ENCODE measurements at regions not wholly inside any gene's neighbourhood (a gene's known extent, or its start where the extent isn't known, plus 50 kb on each side); places are given as distances from the start of the nearest gene placed in this dataset.

- Mint-ChIP-seq H3K9me3 (no peaks in the 10 kb centered on the region), H3K36me3 (no peaks in the 10 kb centered on the region), H3K27me3 (no peaks in the 10 kb centered on the region), H3K27ac (no peak overlapping the region), H3K4me3 (no peak overlapping the region), H3K4me1 (ENCODE audit: unreplicated experiment) (no peaks in the 10 kb centered on the region)
- no peak for DNase-seq (ENCODE audit: extremely low spot score, unreplicated experiment)
- TF ChIP-seq CTCF (conservative IDR thresholded peaks at IDR 0.05) = no peak
Measured at GRCh38 chr3:84586427-84586826, 372.4 kb upstream of the CADM2 start.

- H3K36me3 Mint-ChIP-seq = no peaks in the 10 kb centered on the region
- H3K9me3 Mint-ChIP-seq = no peaks in the 10 kb centered on the region
- H3K4me1 Mint-ChIP-seq (ENCODE audit: unreplicated experiment) = no peaks in the 10 kb centered on the region
- no peak overlapping the region for H3K27ac Mint-ChIP-seq
- H3K4me3 Mint-ChIP-seq = no peak overlapping the region
- DNase-seq (ENCODE audit: extremely low spot score, unreplicated experiment) = no peak
- no peak for TF ChIP-seq CTCF (conservative IDR thresholded peaks at IDR 0.05)
- no peaks in the 10 kb centered on the region for H3K27me3 Mint-ChIP-seq
Measured at GRCh38 chr3:84600703-84601225, 358.0 kb upstream of the CADM2 start.

GRCh38 chr3:84601303-84601702 is 357.5 kb upstream of the CADM2 start:
- H3K9me3 Mint-ChIP-seq = no peaks in the 10 kb centered on the region
- no peak overlapping the region for H3K4me3 Mint-ChIP-seq

GRCh38 chr3:84621823-84622222 is 337.0 kb upstream of the CADM2 start:
- H3K4me3 Mint-ChIP-seq = no peak overlapping the region
- no peaks in the 10 kb centered on the region for H3K9me3 Mint-ChIP-seq
- TF ChIP-seq CTCF (conservative IDR thresholded peaks at IDR 0.05) = no peak
- no peak overlapping the region for H3K27ac Mint-ChIP-seq
- no peak for DNase-seq (ENCODE audit: extremely low spot score, unreplicated experiment)
- no peaks in the 10 kb centered on the region for H3K4me1 Mint-ChIP-seq (ENCODE audit: unreplicated experiment)
- H3K36me3 Mint-ChIP-seq = no peaks in the 10 kb centered on the region
- H3K27me3 Mint-ChIP-seq = no peaks in the 10 kb centered on the region

More at GRCh38 chr3:84601303-84601702, 357.5 kb upstream of the CADM2 start:
- TF ChIP-seq CTCF (conservative IDR thresholded peaks at IDR 0.05) = no peak
- Mint-ChIP-seq H3K36me3 (no peaks in the 10 kb centered on the region), H3K27ac (no peak overlapping the region), H3K27me3 (no peaks in the 10 kb centered on the region), H3K4me1 (ENCODE audit: unreplicated experiment) (no peaks in the 10 kb centered on the region)
- no peak for DNase-seq (ENCODE audit: extremely low spot score, unreplicated experiment)

GRCh38 chr3:84634668-84635067 is 324.1 kb upstream of the CADM2 start:
- DNase-seq (ENCODE audit: extremely low spot score, unreplicated experiment) = no peak
- no peak overlapping the region for H3K27ac Mint-ChIP-seq
- H3K36me3 Mint-ChIP-seq = no peaks in the 10 kb centered on the region
- TF ChIP-seq CTCF (conservative IDR thresholded peaks at IDR 0.05) = no peak
- H3K9me3 Mint-ChIP-seq = no peaks in the 10 kb centered on the region
- H3K4me3 Mint-ChIP-seq = no peak overlapping the region
- H3K27me3 Mint-ChIP-seq = no peaks in the 10 kb centered on the region
- H3K4me1 Mint-ChIP-seq (ENCODE audit: unreplicated experiment) = no peaks in the 10 kb centered on the region

GRCh38 chr3:84637272-84637671 is 321.5 kb upstream of the CADM2 start:
- DNase-seq (ENCODE audit: extremely low spot score, unreplicated experiment) = no peak
- TF ChIP-seq CTCF (conservative IDR thresholded peaks at IDR 0.05) = no peak
- Mint-ChIP-seq H3K4me3 (no peak overlapping the region), H3K27ac (no peak overlapping the region), H3K27me3 (no peaks in the 10 kb centered on the region), H3K9me3 (no peaks in the 10 kb centered on the region), H3K4me1 (ENCODE audit: unreplicated experiment) (no peaks in the 10 kb centered on the region), H3K36me3 (no peaks in the 10 kb centered on the region)
